GM18505 (cell line): ENCODE measurements at regions not wholly inside any gene's neighbourhood (a gene's known extent, or its start where the extent isn't known, plus 50 kb on each side); places are given as distances from the start of the nearest gene placed in this dataset.
"Not testable (repeated sequence)": the region's sequence is repeated elsewhere in the genome, so short reads cannot be mapped to it uniquely, and the experiment has no call there.

ENCODE experiments used
- ATAC-seq: cut with Tn5 transposase; IDR thresholded peaks from one replicate; pipeline ENCODE4 v1.9.1; 2021; ENCODE audit not compliant: unreplicated experiment
- POLR2A ChIP-seq: IDR thresholded peaks from 4 replicates; pipeline ENCODE4 v1.6.1; 2011; ENCODE audit warnings: borderline replicate concordance; ENCODE audit not compliant: insufficient read depth, insufficient read length; ENCODE audit errors: extremely low read depth

- no peak for ATAC-seq
- TF ChIP-seq POLR2A: no peak
Measured at GRCh38 chr7:52635021-52635420, 400.4 kb upstream of the POM121L12 start.

GRCh38 chr7:52620849-52621248, 414.6 kb upstream of the POM121L12 start:
- ATAC-seq: no peak
- TF ChIP-seq POLR2A: no peak

- ATAC-seq: no peak
- no peak for TF ChIP-seq POLR2A
Measured at GRCh38 chr7:52616552-52616951, 418.9 kb upstream of the POM121L12 start.

GRCh38 chr7:52615021-52615695, 420.3 kb upstream of the POM121L12 start:
- ATAC-seq: no peak

GRCh38 chr7:52609511-52609910, 425.9 kb upstream of the POM121L12 start:
- TF ChIP-seq POLR2A: no peak
- no peak for ATAC-seq

More at GRCh38 chr7:52615021-52615695, 420.3 kb upstream of the POM121L12 start:
- TF ChIP-seq POLR2A: no peak

- TF ChIP-seq POLR2A: no peak
- no peak for ATAC-seq
Measured at GRCh38 chr7:52592698-52593097, 442.7 kb upstream of the POM121L12 start.

GRCh38 chr7:52586704-52587103, 448.7 kb upstream of the POM121L12 start:
- TF ChIP-seq POLR2A: no peak
- no peak for ATAC-seq

- no peak for ATAC-seq
- no peak for TF ChIP-seq POLR2A
Measured at GRCh38 chr7:52584041-52584440, 451.4 kb upstream of the POM121L12 start.

GRCh38 chr7:52573141-52573540, 462.3 kb upstream of the POM121L12 start:
- ATAC-seq: not testable (repeated sequence)

- no peak for ATAC-seq
- no peak for TF ChIP-seq POLR2A
Measured at GRCh38 chr7:52571026-52571425, 464.4 kb upstream of the POM121L12 start.

- TF ChIP-seq POLR2A: no peak
- no peak for ATAC-seq
Measured at GRCh38 chr7:52569151-52569550, 466.3 kb upstream of the POM121L12 start.

- no peak for TF ChIP-seq POLR2A
Measured at GRCh38 chr7:52565974-52566373, 469.5 kb upstream of the POM121L12 start.

GRCh38 chr7:52555805-52556204, 479.6 kb upstream of the POM121L12 start:
- TF ChIP-seq POLR2A: no peak
- ATAC-seq: no peak

More at GRCh38 chr7:52565974-52566373, 469.5 kb upstream of the POM121L12 start:
- no peak for ATAC-seq

- ATAC-seq: no peak
- no peak for TF ChIP-seq POLR2A
Measured at GRCh38 chr7:52547308-52547910, 488.0 kb upstream of the POM121L12 start.

- not testable (repeated sequence) for ATAC-seq
Measured at GRCh38 chr7:52541198-52541765, 494.2 kb upstream of the POM121L12 start.
